K562 (cell line): ENCODE measurements at regions not wholly inside any gene's neighbourhood (a gene's known extent, or its start where the extent isn't known, plus 50 kb on each side); places are given as distances from the start of the nearest gene placed in this dataset.
A peak's percentile ranks its signal among the peaks of the same experiment; 100 is the strongest.

Source experiments
- ADNP ChIP-seq: fragments of 200-800 bp; sonication (Bioruptor generic); IDR thresholded peaks from 2 replicates; pipeline ENCODE4 v1.6.1; 2016; ENCODE audit warnings: missing genetic modification characterization, missing compliant biosample characterization
- ARID2 ChIP-seq: fragments of 450-650 bp; IDR thresholded peaks from 2 replicates; pipeline ENCODE4 v1.6.1; 2017; ENCODE audit warnings: antibody characterized with exemption, mild to moderate bottlenecking
- CBFA2T3 ChIP-seq: fragments of 450-650 bp; IDR thresholded peaks from 2 replicates; pipeline ENCODE4 v1.6.1; 2017
- CREBBP ChIP-seq: IDR thresholded peaks from one replicate; pipeline ENCODE4 v1.6.1; 2012; ENCODE audit warnings: low read depth, mild to moderate bottlenecking, control low read depth, inconsistent platforms, low read length
- CREM ChIP-seq: IDR thresholded peaks from 2 replicates; pipeline ENCODE4 v1.6.1; 2014; ENCODE audit warnings: antibody characterized with exemption, low read depth
- E2F1 ChIP-seq: sonication (generic); formaldehyde crosslinking; IDR thresholded peaks from 2 replicates; pipeline ENCODE4 v1.8.1; 2023; ENCODE audit warnings: mild to moderate bottlenecking, missing genetic modification reagents, moderate library complexity
- E2F5 ChIP-seq: sonication (generic); formaldehyde crosslinking; IDR thresholded peaks from 2 replicates; pipeline ENCODE4 v1.8.0; 2022; ENCODE audit warnings: mild to moderate bottlenecking, missing genetic modification reagents
- ETV5 ChIP-seq: sonication (generic); formaldehyde crosslinking; IDR thresholded peaks from 2 replicates; pipeline ENCODE4 v1.4.0; 2020; ENCODE audit warnings: low read depth, mild to moderate bottlenecking, missing genetic modification reagents
- FOXK2 ChIP-seq, 2 experiments: fragments of 450-650 bp; IDR thresholded peaks in 1 of 2; conservative IDR thresholded peaks in 1 of 2; 2 replicates each; pipeline ENCODE4 v1.6.1; 2016; ENCODE audit warnings: low read depth in 2 of 2, mild to moderate bottlenecking in 1 of 2
- GTF2E2 ChIP-seq: fragments of 200-800 bp; sonication (Bioruptor generic); IDR thresholded peaks from 2 replicates; pipeline ENCODE4 v1.6.1; 2016; ENCODE audit warnings: missing genetic modification characterization, missing compliant biosample characterization
- HMG20B ChIP-seq: fragments of 250-450 bp; sonication (Bioruptor Pico); IDR thresholded peaks from 2 replicates; pipeline ENCODE4 v1.5.0; 2021; ENCODE audit warnings: mild to moderate bottlenecking
- ID3 ChIP-seq, 2 experiments: fragments of 250-450 bp in 1 of 2; fragments of 450-650 bp in 1 of 2; sonication (Bioruptor Pico) in 1 of 2; IDR thresholded peaks; 2 replicates each; pipeline versions ENCODE4 v1.6.1 to v1.8.0; 2016 to 2021; ENCODE audit warnings: mild to moderate bottlenecking in 2 of 2, moderate library complexity in 2 of 2, missing compliant biosample characterization in 1 of 2, missing genetic modification characterization in 1 of 2
- KAT7 ChIP-seq: sonication (generic); formaldehyde crosslinking; IDR thresholded peaks from 2 replicates; pipeline ENCODE4 v1.8.0; 2022; ENCODE audit warnings: missing genetic modification reagents, mild to moderate bottlenecking, borderline replicate concordance
- L3MBTL2 ChIP-seq: fragments of 450-650 bp; IDR thresholded peaks from 2 replicates; pipeline ENCODE4 v1.6.1; 2016; ENCODE audit warnings: mild to moderate bottlenecking, moderate library complexity
- LARP7 ChIP-seq: fragments of 450-650 bp; IDR thresholded peaks from 2 replicates; pipeline ENCODE4 v1.6.1; 2016
- MAX ChIP-seq: sonication (generic); formaldehyde crosslinking; IDR thresholded peaks from 2 replicates; pipeline ENCODE4 v1.9.0; 2022; ENCODE audit warnings: mild to moderate bottlenecking, missing genetic modification reagents
- MLLT1 ChIP-seq, 2 experiments: fragments of 450-650 bp; IDR thresholded peaks; 2 replicates each; pipeline ENCODE4 v1.6.1; 2016
- NCOA2 ChIP-seq, 2 experiments: fragments of 450-650 bp; IDR thresholded peaks; 2 replicates each; pipeline ENCODE4 v1.6.1; 2018; ENCODE audit warnings: mild to moderate bottlenecking in 2 of 2, moderate library complexity in 1 of 2; ENCODE audit not compliant: partially characterized antibody in 2 of 2
- NFIC ChIP-seq: fragments of 450-650 bp; IDR thresholded peaks from 2 replicates; pipeline ENCODE4 v1.6.1; 2017; ENCODE audit warnings: mild to moderate bottlenecking, inconsistent platforms
- SIN3B ChIP-seq: fragments of 450-650 bp; IDR thresholded peaks from 2 replicates; pipeline ENCODE4 v1.6.1; 2017; ENCODE audit warnings: low read depth, mild to moderate bottlenecking, moderate library complexity
- SP1 ChIP-seq: sonication (generic); formaldehyde crosslinking; IDR thresholded peaks from 2 replicates; pipeline ENCODE4 v1.8.1; 2022; ENCODE audit warnings: mild to moderate bottlenecking, missing genetic modification reagents
- STAT5B ChIP-seq: fragments of 250-450 bp; sonication (Bioruptor Pico); IDR thresholded peaks from 2 replicates; pipeline ENCODE4 v1.8.0; 2021; ENCODE audit warnings: mild to moderate bottlenecking, inconsistent platforms
- TAF1 ChIP-seq: IDR thresholded peaks from 2 replicates; pipeline ENCODE4 v1.6.1; 2011; ENCODE audit warnings: mild to moderate bottlenecking, low read length, moderate library complexity; ENCODE audit not compliant: insufficient read depth, control insufficient read depth, severe bottlenecking; ENCODE audit errors: extremely low read depth
- TOE1 ChIP-seq, 2 experiments: fragments of 450-650 bp in 1 of 2; sonication (generic) in 1 of 2; formaldehyde crosslinking in 1 of 2; IDR thresholded peaks; 2 replicates each; pipeline versions ENCODE4 v1.7.1 to v1.8.0; 2016 to 2022; ENCODE audit warnings: borderline replicate concordance in 2 of 2, mild to moderate bottlenecking in 2 of 2, antibody characterized with exemption in 1 of 2, inconsistent platforms in 1 of 2, low read depth in 1 of 2, missing genetic modification reagents in 1 of 2, moderate library complexity in 1 of 2
- ZNF324 ChIP-seq: fragments of 250-450 bp; sonication (Bioruptor Pico); IDR thresholded peaks from 2 replicates; pipeline ENCODE4 v1.4.0; 2020; ENCODE audit warnings: mild to moderate bottlenecking

GRCh38 chr1:112803906-112804762 lies 89.0 kb upstream of the PPM1J start (continued):
- TF ChIP-seq MLLT1 (IDR thresholded peaks at IDR 0.05) (no peak), ID3 (CRISPR knock-in tag; IDR thresholded peaks at IDR 0.05) (no peak), ID3 (tag; IDR thresholded peaks at IDR 0.05) (no peak), E2F1 (CRISPR knock-in tag) (no peak), KAT7 (CRISPR knock-in tag) (no peak), GTF2E2 (tag) (no peak), ETV5 (CRISPR knock-in tag) (no peak), SIN3B (no peak), STAT5B (CRISPR knock-in tag) (no peak), ARID2 (peak; percentile 84), NCOA2 (IDR thresholded peaks at IDR 0.05; ENCODE audit: partially characterized antibody in 2 of 2) (no peak), TAF1 (no peak), LARP7 (no peak), ADNP (tag) (no peak), CBFA2T3 (no peak), TOE1 (IDR thresholded peaks at IDR 0.05; ENCODE audit: borderline replicate concordance) (no peak), TOE1 (CRISPR knock-in tag; IDR thresholded peaks at IDR 0.05; ENCODE audit: borderline replicate concordance, low read depth) (no peak), E2F5 (CRISPR knock-in tag) (no peak), ZNF324 (CRISPR knock-in tag) (no peak), SP1 (CRISPR knock-in tag) (no peak; the same call in 1 of the 2 replicates), CREBBP (no peak), HMG20B (CRISPR knock-in tag) (no peak), NFIC (no peak), CREM (peak; percentile 34; the same call in 1 of the 2 replicates), FOXK2 (conservative IDR thresholded peaks at IDR 0.05 in 1 of 2, IDR thresholded peaks at IDR 0.05 in 1 of 2; ENCODE audit: low read depth in 2 of 2) (peak; percentile 45 to 82; a peak in 2 of 4 replicates), L3MBTL2 (no peak), MAX (CRISPR knock-in tag) (no peak)
